NCI-H524 treated with DMSO at 0.1 percent for 48 hours (cell line): ENCODE measurements at regions not wholly inside any gene's neighbourhood (a gene's known extent, or its start where the extent isn't known, plus 50 kb on each side); places are given as distances from the start of the nearest gene placed in this dataset.
"Not testable (repeated sequence)": the region's sequence is repeated elsewhere in the genome, so short reads cannot be mapped to it uniquely, and the experiment has no call there.

Experiments
- DNase-seq: peaks from one replicate; lab custom pipeline; 2025; lab: John Stamatoyannopoulos, UW

GRCh38 chr9:7739595-7739994 is 60.0 kb downstream of the DMAC1 start:
- DNase-seq = no peak

- no peak for DNase-seq
Measured at GRCh38 chr9:7735311-7735710, 64.3 kb downstream of the DMAC1 start.

DNA sequence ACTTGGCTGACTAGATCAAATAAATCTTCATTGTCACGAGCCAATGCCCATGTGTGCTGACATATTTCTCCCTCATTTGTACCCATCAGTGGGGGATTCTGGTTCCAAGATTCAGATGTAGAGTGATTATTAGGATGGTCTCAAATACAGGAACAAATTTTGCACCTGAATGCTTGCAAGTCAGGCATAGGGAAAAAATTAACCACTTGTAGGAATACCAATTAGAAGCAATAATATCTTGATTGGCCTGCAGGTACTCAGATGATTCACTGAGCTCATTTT is 69.5 kb downstream of the DMAC1 start:
- DNase-seq = no peak

DNA sequence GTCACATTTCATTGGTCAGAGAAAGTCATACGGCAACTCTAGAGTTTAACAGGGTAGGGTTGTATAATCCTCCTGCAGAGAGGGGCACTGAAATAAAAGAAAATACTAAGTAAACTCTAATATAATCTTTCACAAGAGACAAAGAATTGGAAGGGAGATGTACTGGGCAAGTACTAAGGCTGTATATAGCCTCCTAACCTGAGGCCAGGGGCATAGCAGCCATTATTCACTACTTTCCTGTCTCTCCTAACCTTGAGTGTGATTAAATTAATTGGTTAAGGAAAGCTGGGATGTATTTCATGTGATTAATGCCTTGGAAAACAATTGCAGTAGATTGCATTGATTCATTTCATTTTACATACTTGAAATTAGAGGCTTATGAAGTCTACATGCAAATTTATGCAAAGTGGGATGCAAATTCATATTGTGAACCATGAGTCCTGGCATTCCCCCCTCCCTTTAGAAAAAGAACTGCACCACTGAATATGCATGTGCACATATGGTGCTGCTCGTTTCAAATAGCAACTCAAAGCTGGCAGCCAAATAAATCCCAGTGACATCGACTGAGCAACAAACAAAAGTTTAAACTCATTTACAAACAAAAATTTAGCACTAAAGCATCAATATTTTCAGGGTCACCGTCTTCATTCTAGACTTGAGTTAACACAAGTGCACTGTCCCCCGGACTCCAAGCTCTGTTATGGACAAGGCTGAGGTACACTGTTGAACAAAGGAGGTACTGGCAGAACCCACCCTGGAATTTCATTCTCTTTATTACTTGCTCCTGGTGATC is 70.0 kb downstream of the DMAC1 start:
- DNase-seq = no peak

DNA sequence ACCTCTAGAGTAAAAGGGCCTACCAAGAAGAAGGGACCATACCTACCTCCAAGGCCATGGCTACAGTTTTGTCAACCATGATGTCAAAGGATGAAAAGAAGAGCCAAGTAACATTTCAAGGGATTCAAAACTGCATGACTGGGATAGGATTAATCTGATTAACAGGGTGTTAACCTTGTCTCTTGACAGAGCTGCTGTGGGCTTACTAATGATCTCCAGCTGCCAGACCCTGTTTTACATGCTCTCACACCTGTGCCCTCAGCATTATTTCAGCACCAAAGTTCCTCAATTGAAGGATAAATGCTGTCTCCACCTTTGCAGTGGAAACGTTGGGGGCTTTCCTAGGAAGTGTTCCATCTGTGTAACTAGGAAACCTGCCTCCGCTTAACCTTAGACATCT is 78.3 kb downstream of the DMAC1 start:
- DNase-seq = peak; percentile 80

DNA sequence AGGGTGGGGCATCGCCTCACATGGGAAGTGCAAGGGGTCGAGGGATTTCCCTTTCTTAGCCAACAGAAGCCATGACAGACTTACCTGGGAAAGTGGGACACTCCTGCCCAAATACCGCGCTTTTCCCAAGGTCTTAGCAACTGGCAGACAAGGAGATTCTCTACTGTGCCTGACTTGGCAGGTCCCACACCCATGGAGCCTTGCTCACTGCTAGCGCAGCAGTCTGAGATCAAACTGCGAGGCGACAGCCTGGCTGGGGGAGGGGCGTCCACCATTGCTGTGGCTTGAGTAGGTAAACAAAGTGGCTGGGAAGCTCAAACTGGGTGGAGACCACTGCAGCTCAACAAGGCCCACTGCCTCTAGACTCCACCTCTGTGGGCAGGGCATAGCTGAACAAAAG is 86.5 kb downstream of the DMAC1 start:
- DNase-seq = not testable (repeated sequence)

DNA sequence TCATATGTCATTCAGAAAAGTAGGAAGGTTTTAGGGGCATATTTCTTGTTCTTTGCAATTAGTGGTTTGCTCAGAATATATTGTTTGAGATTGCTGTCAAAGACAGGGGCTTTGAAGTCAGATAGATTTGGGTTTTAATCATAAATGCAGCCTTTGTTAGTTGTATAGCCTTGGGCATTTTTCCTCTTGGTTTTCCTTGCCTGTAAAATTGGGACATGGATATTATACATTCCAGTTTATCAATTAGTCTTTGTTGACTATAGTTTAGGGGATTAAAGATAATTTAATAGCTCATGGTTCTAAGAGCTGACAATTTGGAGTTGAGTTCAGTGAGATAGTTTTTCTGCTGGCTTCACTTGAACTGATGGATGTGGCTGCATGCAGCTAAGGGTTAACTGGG is 88.9 kb downstream of the DMAC1 start:
- no peak for DNase-seq

DNA sequence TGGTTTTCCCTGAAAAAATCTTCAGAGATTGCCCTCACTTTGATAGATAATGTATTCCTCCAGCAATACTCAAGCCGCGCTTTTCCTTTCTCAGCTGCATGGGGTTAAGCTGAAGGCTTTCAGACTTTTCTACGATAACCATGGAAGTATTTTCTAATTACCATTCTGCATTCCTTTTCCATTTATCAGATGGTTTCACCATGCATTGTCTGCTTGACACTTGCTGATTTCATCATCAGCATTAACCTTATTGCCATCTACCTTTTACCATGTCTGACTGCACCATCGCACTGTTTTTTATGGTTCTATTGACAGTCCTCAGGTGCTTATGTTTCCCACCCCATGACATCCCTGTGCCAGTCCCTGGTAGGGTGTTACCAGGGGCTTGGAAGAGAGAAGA is 91.6 kb downstream of the DMAC1 start:
- DNase-seq = no peak

GRCh38 chr9:7704543-7704942 is 95.0 kb downstream of the DMAC1 start:
- no peak for DNase-seq

DNA sequence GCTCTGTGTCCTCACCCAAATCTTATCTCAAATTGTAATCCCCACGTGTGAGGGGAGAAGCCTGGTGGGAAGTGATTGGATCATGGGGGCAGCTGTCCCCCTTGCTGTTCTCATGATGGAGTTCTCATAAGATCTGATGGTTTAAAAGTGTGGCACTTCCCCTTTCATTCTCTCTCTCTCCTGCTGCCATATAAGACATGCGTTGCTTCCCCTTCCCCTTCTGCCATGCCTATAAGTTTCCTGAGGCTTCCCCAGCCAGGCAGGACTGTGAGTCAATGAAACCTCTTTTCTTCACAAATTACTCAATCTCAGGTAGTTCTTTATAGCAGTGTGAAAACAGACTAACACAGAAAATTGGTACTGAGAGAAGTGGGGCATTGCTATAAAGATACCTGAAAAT is 107.7 kb downstream of the DMAC1 start:
- DNase-seq = no peak

DNA sequence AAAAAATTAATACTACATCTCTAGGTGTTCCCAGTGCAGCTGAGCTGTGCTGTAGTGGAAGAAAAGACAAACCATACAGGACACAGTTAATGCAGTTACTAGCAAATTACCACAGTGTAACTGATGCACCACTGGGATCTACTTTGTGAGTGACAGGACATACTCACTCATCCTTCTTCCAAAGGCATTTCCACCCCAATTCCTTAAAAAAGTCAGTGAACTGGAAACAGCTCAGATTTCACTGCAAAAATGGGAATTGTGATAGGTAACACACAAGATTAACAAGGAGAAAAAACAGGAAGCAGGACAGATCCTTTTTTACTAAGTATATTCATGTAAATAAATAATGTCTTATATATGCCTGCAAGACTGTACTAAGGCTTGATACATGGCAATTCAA is 109.6 kb downstream of the DMAC1 start:
- DNase-seq = no peak

DNA sequence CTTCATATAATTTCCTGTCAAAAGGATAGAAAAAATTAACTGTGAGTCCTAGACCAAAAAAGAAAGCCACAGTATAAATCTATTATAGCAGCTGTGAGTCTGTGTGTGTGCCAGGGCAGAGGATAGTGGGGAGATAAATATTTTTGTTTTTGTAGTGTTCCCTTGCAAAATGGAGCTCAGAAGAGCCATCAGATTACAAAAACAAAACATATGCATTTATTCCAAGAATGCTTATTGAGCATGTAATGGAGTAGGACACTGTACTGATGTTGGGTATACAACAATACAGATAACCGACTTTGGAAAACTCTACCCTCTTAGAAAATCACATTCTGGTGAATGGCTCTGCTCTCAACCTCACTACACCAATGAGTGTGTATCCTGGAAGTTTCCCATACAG is 111.0 kb downstream of the DMAC1 start:
- DNase-seq = no peak

GRCh38 chr9:7676609-7677156 is 122.9 kb downstream of the DMAC1 start:
- no peak for DNase-seq

GRCh38 chr9:7671847-7672246 is 127.7 kb downstream of the DMAC1 start:
- no peak for DNase-seq

- no peak for DNase-seq
Measured at GRCh38 chr9:7668541-7668940, 131.0 kb downstream of the DMAC1 start.

DNA sequence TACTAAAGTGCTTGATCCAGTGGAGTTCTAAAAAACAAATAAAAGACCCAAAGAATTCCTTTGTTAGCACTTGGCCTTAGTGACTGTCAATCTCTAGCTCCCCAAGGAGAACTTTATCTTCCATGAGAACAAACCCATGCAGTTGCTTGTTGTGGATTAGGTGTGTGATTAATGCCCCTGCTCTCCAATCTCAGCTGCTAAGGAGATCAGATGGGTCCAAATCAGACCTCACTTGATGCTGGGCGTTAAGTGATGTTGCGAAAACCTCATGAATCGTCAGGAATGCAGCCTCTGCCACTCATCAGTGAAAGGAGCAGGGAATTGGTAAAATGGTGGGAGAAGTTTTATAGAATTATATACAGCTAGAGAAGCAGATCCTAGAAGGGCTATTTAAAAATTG is 133.7 kb downstream of the DMAC1 start:
- DNase-seq = no peak

- DNase-seq = no peak
Measured at GRCh38 chr9:7659766-7660165, 139.8 kb downstream of the DMAC1 start.

- no peak for DNase-seq
Measured at GRCh38 chr9:7656636-7657035, 142.9 kb downstream of the DMAC1 start.

DNA sequence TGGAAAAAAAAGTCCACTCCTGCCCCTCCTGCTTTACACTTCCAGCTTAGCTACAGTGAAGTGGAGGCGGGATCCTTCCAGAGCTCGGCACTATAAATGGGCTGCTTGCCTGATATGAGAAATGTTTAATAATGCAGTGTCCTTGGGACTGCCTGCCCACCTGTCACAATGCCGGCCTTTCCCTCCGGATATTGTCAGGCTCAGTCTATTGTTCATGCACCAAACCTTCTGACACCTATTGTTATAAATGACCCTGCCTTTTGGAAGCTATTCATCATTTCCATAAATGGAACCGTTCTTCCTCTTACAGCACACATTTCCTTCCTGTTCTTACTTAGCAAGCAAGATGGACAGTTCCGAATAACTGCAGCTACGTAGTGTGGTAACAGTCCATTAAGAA is 146.3 kb downstream of the DMAC1 start:
- DNase-seq = no peak

DNA sequence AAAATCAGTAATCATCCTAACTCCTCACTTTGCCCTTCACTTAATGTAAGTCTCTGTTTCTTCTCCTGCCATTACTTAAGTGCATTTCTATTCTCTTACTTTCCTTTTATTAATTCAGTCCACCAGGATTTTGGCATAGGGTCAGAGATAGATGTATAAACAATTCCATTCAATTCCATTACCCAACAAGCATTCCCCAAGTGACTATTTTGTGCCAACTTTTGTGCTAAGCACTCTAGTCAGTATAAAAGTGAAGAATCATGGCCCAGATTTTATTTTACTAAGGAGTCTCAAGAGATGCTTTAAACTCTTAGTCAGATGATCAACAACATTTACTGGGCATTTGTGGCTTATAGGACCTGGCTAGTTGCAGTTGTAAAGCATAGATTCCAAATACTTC is 159.3 kb downstream of the DMAC1 start:
- DNase-seq = no peak

DNA sequence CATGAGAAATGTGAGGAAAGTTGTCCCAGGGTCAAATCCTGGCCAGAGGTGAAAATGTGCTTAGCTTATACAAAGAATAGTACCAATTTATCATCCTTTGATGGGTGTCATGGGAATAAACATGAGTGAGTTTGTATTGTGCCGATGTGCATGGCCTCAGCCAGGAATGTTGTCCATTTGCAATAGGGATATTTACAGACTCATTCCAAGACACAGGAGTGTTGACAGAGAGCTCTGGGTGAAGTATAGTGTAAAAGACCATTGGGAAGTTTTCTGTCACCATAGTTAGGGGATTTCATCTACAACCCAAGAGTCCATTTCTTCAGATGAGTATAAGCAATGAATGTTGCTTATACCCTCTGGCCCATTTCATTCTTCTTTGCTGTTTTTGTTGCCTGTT is 160.1 kb downstream of the DMAC1 start:
- no peak for DNase-seq

- DNase-seq = no peak
Measured at GRCh38 chr9:7636838-7637467, 162.6 kb downstream of the DMAC1 start.

DNA sequence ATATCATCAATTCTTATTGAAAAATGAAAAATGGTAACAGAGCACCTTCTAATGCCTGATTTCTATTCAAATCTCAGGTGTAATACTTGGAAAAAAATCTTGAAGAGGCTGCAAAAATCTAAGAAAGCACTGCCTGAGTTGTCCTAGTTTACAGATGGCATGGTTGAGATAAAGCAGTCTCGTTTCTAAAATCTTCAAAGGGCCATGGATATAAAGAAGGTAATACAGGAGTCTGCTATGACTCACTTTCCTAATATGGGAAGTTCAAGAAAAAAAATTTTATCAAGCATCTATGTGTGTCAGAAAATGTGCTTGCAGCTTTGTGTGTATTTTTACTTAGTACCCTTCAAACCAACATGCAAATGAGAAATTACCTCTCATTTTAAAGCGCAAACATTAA is 163.3 kb downstream of the DMAC1 start:
- DNase-seq = no peak

GRCh38 chr9:7626571-7627029 is 173.0 kb downstream of the DMAC1 start:
- DNase-seq = not testable (repeated sequence)
